Activated naive CD8-positive, alpha-beta T cell (primary cell): ENCODE measurements at regions not wholly inside any gene's neighbourhood (a gene's known extent, or its start where the extent isn't known, plus 50 kb on each side); places are given as distances from the start of the nearest gene placed in this dataset.
A peak's percentile ranks its signal among the peaks of the same experiment; 100 is the strongest.
"Not testable (repeated sequence)": the region's sequence is repeated elsewhere in the genome, so short reads cannot be mapped to it uniquely, and the experiment has no call there.

Source experiments
- H3K27ac Mint-ChIP-seq: one replicate; pipeline ENCODE4 v1.8.0; 2021; ENCODE audit warnings: mixed read lengths
- H3K27me3 Mint-ChIP-seq: one replicate; pipeline ENCODE4 v1.8.0; 2021; ENCODE audit warnings: mixed read lengths
- H3K36me3 Mint-ChIP-seq: one replicate; pipeline ENCODE4 v1.8.0; 2021; ENCODE audit warnings: mixed read lengths
- H3K4me1 Mint-ChIP-seq: one replicate; pipeline ENCODE4 v1.8.0; 2021; ENCODE audit warnings: low read depth, mixed read lengths
- H3K4me3 Mint-ChIP-seq: one replicate; pipeline ENCODE4 v1.8.0; 2021; ENCODE audit warnings: mild to moderate bottlenecking, mixed read lengths
- H3K9me3 Mint-ChIP-seq: one replicate; pipeline ENCODE4 v1.8.0; 2021; ENCODE audit warnings: low read depth, mixed read lengths

GRCh38 chr9:744790-745484 lies 96.6 kb upstream of the DMRT1 start:
- no peak overlapping the region for H3K27ac Mint-ChIP-seq
- H3K4me1 Mint-ChIP-seq = peaks cover 20% of the 10 kb centered on the region
- no peaks in the 10 kb centered on the region for H3K27me3 Mint-ChIP-seq
- no peak overlapping the region for H3K4me3 Mint-ChIP-seq
- H3K9me3 Mint-ChIP-seq = no peaks in the 10 kb centered on the region
- peaks cover 8% of the 10 kb centered on the region for H3K36me3 Mint-ChIP-seq

DNA sequence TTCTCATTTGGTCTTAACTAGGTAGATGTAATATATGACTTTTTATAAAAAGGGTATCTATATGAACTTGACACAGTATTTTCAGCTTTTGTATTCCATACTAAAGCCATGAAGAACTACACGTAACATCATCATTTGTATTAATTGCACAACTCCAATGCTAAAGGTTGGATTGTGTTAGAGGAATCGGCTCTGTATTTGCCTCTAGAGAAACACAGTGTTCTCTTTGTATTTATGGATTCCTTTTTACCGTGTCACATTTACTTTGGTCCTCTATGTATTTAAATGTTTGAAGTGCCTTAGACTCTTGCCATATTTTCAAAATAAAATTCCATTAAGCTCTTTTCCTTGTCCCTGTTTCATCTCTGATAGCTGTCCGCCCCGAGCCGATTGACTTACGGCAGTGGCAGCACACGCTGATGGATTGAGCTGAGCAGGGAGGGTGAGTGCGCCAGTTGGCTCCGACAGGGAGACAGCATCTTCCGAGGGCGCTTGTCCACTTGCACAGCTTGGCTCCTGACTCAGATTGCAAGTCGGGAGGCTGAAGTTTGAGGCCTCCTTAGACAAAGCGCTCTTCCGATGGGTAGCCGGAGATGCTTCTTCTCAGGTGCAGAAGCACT lies 95.6 kb upstream of the DMRT1 start:
- Mint-ChIP-seq H3K4me3 (no peak overlapping the region), H3K36me3 (peaks cover 8% of the 10 kb centered on the region), H3K9me3 (no peaks in the 10 kb centered on the region), H3K4me1 (peaks cover 30% of the 10 kb centered on the region), H3K27ac (no peak overlapping the region), H3K27me3 (no peaks in the 10 kb centered on the region)

- H3K4me3 Mint-ChIP-seq = no peak overlapping the region
- H3K4me1 Mint-ChIP-seq = peaks cover 40% of the 10 kb centered on the region
- no peak overlapping the region for H3K27ac Mint-ChIP-seq
- H3K9me3 Mint-ChIP-seq = no peaks in the 10 kb centered on the region
- H3K27me3 Mint-ChIP-seq = no peaks in the 10 kb centered on the region
- H3K36me3 Mint-ChIP-seq = peaks cover 8% of the 10 kb centered on the region
Measured at GRCh38 chr9:746661-747434, 94.6 kb upstream of the DMRT1 start.

DNA sequence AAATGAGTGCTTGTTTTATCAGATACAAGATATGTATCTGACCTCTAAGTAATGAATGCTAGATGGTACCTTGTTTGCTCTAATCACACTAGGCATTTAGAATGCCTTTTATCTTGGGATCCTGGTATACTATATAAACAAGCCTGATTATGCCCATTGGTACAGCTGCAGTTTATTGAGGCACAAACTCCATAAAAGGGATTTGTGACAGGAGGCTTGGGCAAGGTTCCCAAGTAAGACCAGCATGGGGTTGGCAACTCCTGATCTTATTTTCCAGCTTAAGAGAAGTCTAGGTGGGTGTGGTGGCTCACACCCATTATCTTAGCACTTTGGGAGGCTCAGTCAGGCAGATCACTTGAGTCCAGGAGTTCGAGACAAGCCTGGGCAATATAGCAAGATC lies 93.9 kb upstream of the DMRT1 start:
- no peak overlapping the region for H3K27ac Mint-ChIP-seq
- H3K27me3 Mint-ChIP-seq = no peaks in the 10 kb centered on the region
- no peak overlapping the region for H3K4me3 Mint-ChIP-seq
- H3K9me3 Mint-ChIP-seq = no peaks in the 10 kb centered on the region
- H3K4me1 Mint-ChIP-seq = peaks cover 42% of the 10 kb centered on the region
- H3K36me3 Mint-ChIP-seq = peaks cover 5% of the 10 kb centered on the region

DNA sequence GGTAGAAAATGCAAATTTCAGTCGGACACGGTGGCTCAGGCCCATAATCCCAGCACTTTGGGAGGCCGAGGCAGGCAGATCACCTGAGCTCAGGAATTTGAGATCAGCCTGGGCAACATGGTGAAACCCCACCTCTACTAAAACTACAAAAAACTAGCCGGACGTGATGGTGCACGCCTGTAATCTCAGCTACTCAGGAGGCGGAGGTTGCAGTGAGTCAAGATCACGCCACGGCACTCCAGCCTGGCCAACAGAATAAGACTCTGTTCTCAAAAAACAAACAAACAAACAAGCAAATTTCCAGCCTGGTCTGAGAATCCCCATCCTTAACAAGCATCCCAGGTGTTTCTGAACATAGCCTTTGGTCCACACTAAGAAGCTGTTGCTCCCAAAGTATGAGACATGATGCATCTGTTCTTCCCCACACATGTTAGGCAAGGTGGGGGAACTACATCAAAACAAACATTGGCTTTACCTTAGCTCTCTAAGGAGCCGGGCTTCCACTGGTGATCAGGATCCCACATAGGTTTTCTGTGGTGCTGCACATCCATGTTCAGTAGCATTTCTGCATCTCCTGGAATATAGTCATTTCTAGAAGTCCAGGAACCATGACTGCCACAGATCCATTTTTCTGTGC lies 92.5 kb upstream of the DMRT1 start:
- H3K27me3 Mint-ChIP-seq = no peaks in the 10 kb centered on the region
- H3K4me1 Mint-ChIP-seq = peaks cover 42% of the 10 kb centered on the region
- H3K4me3 Mint-ChIP-seq = no peak overlapping the region
- H3K9me3 Mint-ChIP-seq = no peaks in the 10 kb centered on the region
- no peak overlapping the region for H3K27ac Mint-ChIP-seq
- H3K36me3 Mint-ChIP-seq = peaks cover 3% of the 10 kb centered on the region

GRCh38 chr9:749716-750115 lies 91.8 kb upstream of the DMRT1 start:
- peak overlapping the region; percentile 68 for H3K4me3 Mint-ChIP-seq
- peaks cover 3% of the 10 kb centered on the region for H3K36me3 Mint-ChIP-seq
- H3K27me3 Mint-ChIP-seq = no peaks in the 10 kb centered on the region
- H3K27ac Mint-ChIP-seq = no peak overlapping the region
- peaks cover 42% of the 10 kb centered on the region for H3K4me1 Mint-ChIP-seq
- no peaks in the 10 kb centered on the region for H3K9me3 Mint-ChIP-seq

DNA sequence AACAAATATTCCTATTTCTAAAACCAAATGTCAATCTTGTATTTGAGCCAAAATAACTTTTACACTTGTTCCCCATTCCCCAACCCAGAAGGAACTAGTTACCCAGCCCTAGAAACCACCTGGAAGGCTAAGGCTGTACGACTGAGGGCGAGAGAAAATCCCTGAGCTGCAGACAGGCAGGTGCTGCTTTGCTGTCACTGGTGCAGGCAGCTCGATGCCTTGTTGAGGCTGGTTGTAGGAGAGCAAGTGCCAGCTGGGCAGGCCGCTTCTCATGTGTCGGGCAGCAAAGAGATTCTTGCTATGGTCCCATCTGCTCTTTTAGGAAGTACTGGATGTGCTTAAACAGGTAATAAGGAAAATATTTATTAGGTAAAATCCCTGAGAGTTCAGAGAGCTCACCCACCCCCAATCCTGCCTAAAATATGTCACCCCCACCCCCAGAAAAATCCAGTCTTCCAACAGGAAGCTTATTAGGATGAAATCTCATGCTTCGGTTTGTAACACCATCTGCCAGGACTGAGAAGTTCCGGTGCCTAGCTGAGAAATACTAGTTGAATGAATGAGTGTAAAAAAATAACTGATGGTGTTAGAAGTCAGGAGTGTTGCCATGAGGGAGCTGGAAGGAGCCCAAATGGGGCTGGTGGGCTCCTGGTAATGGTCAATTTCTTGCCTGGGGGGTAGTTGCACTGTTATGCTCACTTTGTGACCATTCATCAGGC lies 91.1 kb upstream of the DMRT1 start:
- Mint-ChIP-seq H3K4me1 (peaks cover 42% of the 10 kb centered on the region), H3K27me3 (no peaks in the 10 kb centered on the region), H3K27ac (no peak overlapping the region), H3K9me3 (no peaks in the 10 kb centered on the region), H3K4me3 (no peak overlapping the region), H3K36me3 (peaks cover 3% of the 10 kb centered on the region)

DNA sequence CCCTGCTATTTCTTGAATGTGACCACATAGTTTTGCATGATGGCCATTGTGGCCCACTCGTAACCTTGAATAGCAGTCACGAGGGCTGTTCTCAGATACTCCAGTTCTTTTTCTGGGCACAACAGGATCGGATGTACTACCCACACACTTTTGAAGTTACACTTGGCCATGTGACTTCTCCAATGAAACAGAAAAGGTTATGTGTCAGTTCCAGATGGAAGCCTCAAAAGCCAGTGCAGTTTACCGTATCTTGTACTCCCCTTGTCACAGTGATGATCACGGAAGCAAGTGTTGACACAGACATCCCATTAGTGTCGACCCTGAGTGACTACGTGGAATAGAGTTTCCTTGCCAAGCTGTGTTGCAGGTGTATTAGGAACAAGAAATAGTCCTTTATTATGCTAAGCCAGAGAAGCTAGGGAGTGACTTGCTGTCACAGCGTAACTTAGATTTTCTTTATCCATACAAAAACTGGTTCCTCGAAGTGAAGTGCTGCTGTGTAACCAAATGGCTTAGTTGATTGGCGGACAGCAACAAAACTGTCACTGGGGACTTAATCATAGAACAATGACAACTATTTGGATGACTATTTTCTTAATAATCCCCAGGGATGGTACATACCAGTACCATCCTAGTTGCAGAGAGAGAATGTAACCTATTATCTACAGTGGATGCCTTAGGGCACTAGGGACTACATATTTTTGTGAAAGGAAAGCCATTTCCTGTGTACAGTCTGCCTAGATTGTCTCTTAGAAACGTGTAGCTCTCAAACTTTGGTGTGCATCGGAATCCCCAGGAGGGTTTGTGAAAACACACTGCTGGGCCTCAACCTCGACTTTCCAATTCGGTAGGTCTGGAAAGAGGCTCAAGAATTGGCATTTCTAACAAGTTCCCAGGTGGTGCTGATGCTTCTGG lies 90.1 kb upstream of the DMRT1 start:
- Mint-ChIP-seq H3K27me3 (no peaks in the 10 kb centered on the region), H3K36me3 (no peaks in the 10 kb centered on the region), H3K9me3 (no peaks in the 10 kb centered on the region), H3K4me1 (peaks cover 42% of the 10 kb centered on the region), H3K27ac (no peak overlapping the region), H3K4me3 (no peak overlapping the region)

DNA sequence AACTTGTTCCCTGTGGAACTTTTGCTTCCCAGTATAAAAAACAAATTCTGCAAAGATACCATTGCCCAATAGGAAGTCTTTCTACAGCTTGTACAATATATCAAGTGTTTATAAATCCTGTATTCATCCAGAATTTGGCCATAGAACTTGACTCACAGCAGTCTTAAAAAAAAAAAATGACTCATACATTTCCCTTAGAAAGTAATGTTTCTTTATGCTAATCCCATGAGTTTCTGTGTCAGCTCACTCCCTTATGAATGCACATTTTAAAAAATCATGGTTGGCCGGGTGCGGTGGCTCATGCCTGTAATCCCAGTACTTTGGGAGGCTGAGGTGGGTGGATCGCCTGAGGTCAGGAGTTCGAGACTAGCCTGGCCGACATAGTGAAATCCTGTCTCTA lies 89.3 kb upstream of the DMRT1 start:
- peaks cover 42% of the 10 kb centered on the region for H3K4me1 Mint-ChIP-seq
- no peaks in the 10 kb centered on the region for H3K9me3 Mint-ChIP-seq
- H3K27me3 Mint-ChIP-seq = no peaks in the 10 kb centered on the region
- no peak overlapping the region for H3K27ac Mint-ChIP-seq
- H3K4me3 Mint-ChIP-seq = no peak overlapping the region
- H3K36me3 Mint-ChIP-seq = no peaks in the 10 kb centered on the region

- H3K36me3 Mint-ChIP-seq = no peaks in the 10 kb centered on the region
- H3K4me1 Mint-ChIP-seq = peaks cover 40% of the 10 kb centered on the region
- no peak overlapping the region for H3K27ac Mint-ChIP-seq
Measured at GRCh38 chr9:752681-753200, 88.8 kb upstream of the DMRT1 start.

DNA sequence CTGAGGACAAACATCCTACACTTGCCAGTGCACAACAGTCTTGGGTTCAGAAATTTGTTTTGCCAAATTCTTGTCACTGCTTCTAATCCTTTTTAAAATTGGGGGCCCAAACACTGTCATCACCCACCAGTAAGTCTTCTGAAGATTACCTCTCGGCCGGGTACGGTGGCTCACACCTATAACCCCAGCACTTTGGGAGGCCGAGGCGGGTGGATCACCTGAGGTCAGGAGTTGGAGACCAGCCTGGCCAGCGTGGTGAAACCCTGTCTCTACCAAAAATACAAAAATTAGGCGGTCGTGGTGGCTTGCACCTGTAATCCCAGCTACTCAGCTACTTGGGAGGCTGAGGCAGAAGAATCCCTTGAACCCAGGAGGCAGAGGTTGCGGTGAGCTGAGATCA lies 87.8 kb upstream of the DMRT1 start:
- not testable (repeated sequence) for H3K4me3 Mint-ChIP-seq, H3K27me3 Mint-ChIP-seq, H3K9me3 Mint-ChIP-seq, H3K36me3 Mint-ChIP-seq, H3K27ac Mint-ChIP-seq
- H3K4me1 Mint-ChIP-seq = peaks cover 34% of the 10 kb centered on the region

More at GRCh38 chr9:752681-753200, 88.8 kb upstream of the DMRT1 start:
- H3K4me3 Mint-ChIP-seq = no peak overlapping the region
- H3K9me3 Mint-ChIP-seq = no peaks in the 10 kb centered on the region
- H3K27me3 Mint-ChIP-seq = no peaks in the 10 kb centered on the region

DNA sequence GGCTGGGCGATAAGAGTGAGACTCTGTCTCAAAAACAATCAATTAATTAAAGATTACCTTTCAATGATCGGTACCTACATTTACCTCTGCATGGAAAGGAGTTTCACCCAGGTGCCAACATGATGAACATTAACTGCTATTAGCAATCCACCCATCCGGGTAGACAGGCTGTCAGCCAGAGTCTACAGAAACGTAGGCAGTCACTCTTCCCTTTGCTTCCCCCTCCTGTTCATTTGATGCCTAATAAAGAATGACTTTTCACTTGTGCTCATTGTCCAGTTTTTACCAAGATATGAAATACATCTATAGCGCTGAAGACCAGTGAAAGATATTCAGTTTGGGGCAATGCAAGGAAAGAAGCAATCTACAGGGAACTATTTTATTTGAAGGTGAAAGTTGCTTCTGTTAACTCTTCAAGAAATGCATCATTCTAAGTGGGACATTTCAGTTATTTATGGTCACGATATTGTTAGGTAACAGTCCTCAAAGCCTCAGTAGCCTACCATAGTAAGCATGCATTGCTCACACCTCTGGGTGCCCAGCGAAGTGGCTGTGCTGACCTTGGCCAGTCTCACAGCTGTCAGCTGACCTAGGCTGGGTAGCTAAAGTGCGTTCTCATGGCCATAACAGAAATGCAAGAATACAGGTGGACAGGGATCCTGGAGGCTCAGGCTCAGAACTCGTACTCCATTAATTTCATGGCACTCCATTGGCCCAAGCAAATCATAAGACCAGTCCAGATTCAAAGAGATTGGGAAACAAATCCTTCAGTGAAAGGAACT lies 87.2 kb upstream of the DMRT1 start:
- Mint-ChIP-seq H3K27me3 (no peaks in the 10 kb centered on the region), H3K4me1 (peaks cover 28% of the 10 kb centered on the region), H3K27ac (no peak overlapping the region), H3K4me3 (no peak overlapping the region), H3K36me3 (no peaks in the 10 kb centered on the region), H3K9me3 (no peaks in the 10 kb centered on the region)
